GM12873 (cell line): ENCODE measurements at regions not wholly inside any gene's neighbourhood (a gene's known extent, or its start where the extent isn't known, plus 50 kb on each side); places are given as distances from the start of the nearest gene placed in this dataset.

Source experiments
- CTCF ChIP-seq: IDR thresholded peaks from 2 replicates; pipeline ENCODE4 v1.5.1; 2012; ENCODE audit warnings: low read depth, mild to moderate bottlenecking, moderate library complexity, low read length, control low read depth; ENCODE audit not compliant: insufficient read depth; ENCODE audit errors: missing control alignments

GRCh38 chr13:64633948-64634347 lies 2596.2 kb downstream of the PCDH9 start:
- TF ChIP-seq CTCF, result no peak

GRCh38 chr13:64627654-64628053 lies 2602.5 kb downstream of the PCDH9 start:
- no peak for TF ChIP-seq CTCF

GRCh38 chr13:64626105-64626504 lies 2604.0 kb downstream of the PCDH9 start:
- no peak for TF ChIP-seq CTCF

GRCh38 chr13:64617231-64617630 lies 2612.9 kb downstream of the PCDH9 start:
- TF ChIP-seq CTCF, result no peak

- TF ChIP-seq CTCF, result no peak
These were observed 2638.2 kb downstream of the PCDH9 start for GRCh38 chr13:64591971-64592370.

- TF ChIP-seq CTCF, result no peak
These were observed 2650.8 kb downstream of the PCDH9 start for GRCh38 chr13:64579331-64579730.

GRCh38 chr13:64568748-64569147 lies 2661.4 kb downstream of the PCDH9 start:
- no peak for TF ChIP-seq CTCF
